Stimulated activated CD4-positive, alpha-beta T cell treated with anti-CD3 and anti-CD28 coated beads, Interleukin-4, amount 100 ng/mL, for 1 hour (primary cell): ENCODE measurements at regions not wholly inside any gene's neighbourhood (a gene's known extent, or its start where the extent isn't known, plus 50 kb on each side); places are given as distances from the start of the nearest gene placed in this dataset.
"Not testable (repeated sequence)": the region's sequence is repeated elsewhere in the genome, so short reads cannot be mapped to it uniquely, and the experiment has no call there.

ENCODE experiments used
- DNase-seq: peaks from one replicate; pipeline ENCODE4 v3.0.0-alpha.2; 2020

GRCh38 chr14:21874167-21874566 lies 200.5 kb upstream of the OR4E1 start:
- no peak for DNase-seq

- peak; percentile 76 for DNase-seq
These were observed 194.9 kb upstream of the OR4E1 start for GRCh38 chr14:21868442-21869046.

GRCh38 chr14:21867541-21867940 lies 193.9 kb upstream of the OR4E1 start:
- DNase-seq: no peak

- DNase-seq: no peak
These were observed 192.9 kb upstream of the OR4E1 start for GRCh38 chr14:21866479-21866878.

- no peak for DNase-seq
These were observed 189.7 kb upstream of the OR4E1 start for GRCh38 chr14:21863289-21863688.

- no peak for DNase-seq
These were observed 187.5 kb upstream of the OR4E1 start for GRCh38 chr14:21861153-21861552.

GRCh38 chr14:21860172-21860571 lies 186.6 kb upstream of the OR4E1 start:
- no peak for DNase-seq

GRCh38 chr14:21852775-21853174 lies 179.2 kb upstream of the OR4E1 start:
- DNase-seq: no peak

- peak; percentile 75 for DNase-seq
These were observed 178.5 kb upstream of the OR4E1 start for GRCh38 chr14:21852061-21852664.

GRCh38 chr14:21846902-21847301 lies 173.3 kb upstream of the OR4E1 start:
- not testable (repeated sequence) for DNase-seq

- peak; percentile 75 for DNase-seq
These were observed 172.7 kb upstream of the OR4E1 start for GRCh38 chr14:21846227-21846885.

GRCh38 chr14:21840765-21841164 lies 167.1 kb upstream of the OR4E1 start:
- no peak for DNase-seq

GRCh38 chr14:21833836-21834235 lies 160.2 kb upstream of the OR4E1 start:
- no peak for DNase-seq

- no peak for DNase-seq
These were observed 152.2 kb upstream of the OR4E1 start for GRCh38 chr14:21825845-21826244.

GRCh38 chr14:21825149-21825743 lies 151.6 kb upstream of the OR4E1 start:
- peak; percentile 36 for DNase-seq

- no peak for DNase-seq
These were observed 148.5 kb upstream of the OR4E1 start for GRCh38 chr14:21822109-21822508.

GRCh38 chr14:21820631-21821030 lies 147.0 kb upstream of the OR4E1 start:
- DNase-seq: no peak

GRCh38 chr14:21819891-21820290 lies 146.3 kb upstream of the OR4E1 start:
- DNase-seq: not testable (repeated sequence)

GRCh38 chr14:21817010-21817409 lies 143.4 kb upstream of the OR4E1 start:
- DNase-seq: not testable (repeated sequence)

GRCh38 chr14:21807975-21808374 lies 134.4 kb upstream of the OR4E1 start:
- no peak for DNase-seq

- no peak for DNase-seq
These were observed 131.4 kb upstream of the OR4E1 start for GRCh38 chr14:21804981-21805380.

- DNase-seq: no peak
These were observed 128.8 kb upstream of the OR4E1 start for GRCh38 chr14:21802441-21802840.

- no peak for DNase-seq
These were observed 123.3 kb upstream of the OR4E1 start for GRCh38 chr14:21796916-21797315.

GRCh38 chr14:21795456-21795855 lies 121.8 kb upstream of the OR4E1 start:
- no peak for DNase-seq
